ENCODE measurements at regions not wholly inside any gene's neighbourhood (a gene's known extent, or its start where the extent isn't known, plus 50 kb on each side); places are given as distances from the start of the nearest gene placed in this dataset.

GRCh38 chr9:14004110-14004509, 309.8 kb downstream of the NFIB start:
- TF ChIP-seq POLR2A (IDR thresholded peaks at IDR 0.05; ENCODE audit: low read depth) (no peak), CTCF (IDR thresholded peaks at IDR 0.05) (no peak), POLR2AphosphoS5 (IDR thresholded peaks at IDR 0.05) (no peak), EP300 (IDR thresholded peaks at IDR 0.05) (no peak)

Data from esophagus muscularis mucosa (tissue), 4 donors.